Right atrium auricular region (tissue), 2 donors: ENCODE measurements at regions not wholly inside any gene's neighbourhood (a gene's known extent, or its start where the extent isn't known, plus 50 kb on each side); places are given as distances from the start of the nearest gene placed in this dataset.

Experiments used
- DNase-seq: peaks from one replicate; pipeline ENCODE4 v3.0.0-alpha.2; 2019; ENCODE audit warnings: low spot score
- H3K27ac ChIP-seq, 2 donors: fragments of 200-600 bp; sonication (generic); 1 replicate in 1 of 2; 2 replicates in 1 of 2; pipeline ENCODE4 v1.5.1; 2016 to 2019
- H3K27me3 ChIP-seq, 2 donors: fragments of 200-600 bp; sonication (generic); one replicate each; pipeline versions ENCODE4 v1.5.1 to v1.6.0; 2017 to 2019
- H3K36me3 ChIP-seq: fragments of 200-600 bp; sonication (generic); one replicate; pipeline ENCODE4 v1.5.1; 2016
- H3K4me1 ChIP-seq, 2 donors: fragments of 200-600 bp; sonication (generic); one replicate each; pipeline versions ENCODE4 v1.5.1 to v1.6.0; 2017 to 2019
- H3K4me3 ChIP-seq, 2 donors: fragments of 200-600 bp; sonication (generic); 1 replicate in 1 of 2; 2 replicates in 1 of 2; pipeline ENCODE4 v1.5.1; 2017 to 2019; ENCODE audit warnings: mild to moderate bottlenecking in 1 of 2, moderate library complexity in 1 of 2
- H3K9me3 ChIP-seq, 2 donors: fragments of 200-600 bp; sonication (generic); one replicate each; pipeline ENCODE4 v1.5.1; 2019
- TF ChIP-seq, protein P1 (sequence below), 2 donors: fragments of 200-600 bp; sonication (generic); IDR thresholded peaks; one replicate each; pipeline ENCODE4 v1.5.1; 2019; ENCODE audit warnings: antibody characterized with exemption in 2 of 2

GRCh38 chr1:68361346-68361910 is 88.3 kb downstream of the RPE65 start:
- H3K36me3 ChIP-seq = no peaks in the 10 kb centered on the region
- H3K4me1 ChIP-seq = peaks cover 0 to 12% of the 10 kb centered on the region in 2 donors
- no peak for DNase-seq
- no peak overlapping the region for H3K27ac ChIP-seq
- H3K9me3 ChIP-seq = no peaks in the 10 kb centered on the region
- no peak overlapping the region for H3K4me3 ChIP-seq
- TF ChIP-seq, protein P1, sequence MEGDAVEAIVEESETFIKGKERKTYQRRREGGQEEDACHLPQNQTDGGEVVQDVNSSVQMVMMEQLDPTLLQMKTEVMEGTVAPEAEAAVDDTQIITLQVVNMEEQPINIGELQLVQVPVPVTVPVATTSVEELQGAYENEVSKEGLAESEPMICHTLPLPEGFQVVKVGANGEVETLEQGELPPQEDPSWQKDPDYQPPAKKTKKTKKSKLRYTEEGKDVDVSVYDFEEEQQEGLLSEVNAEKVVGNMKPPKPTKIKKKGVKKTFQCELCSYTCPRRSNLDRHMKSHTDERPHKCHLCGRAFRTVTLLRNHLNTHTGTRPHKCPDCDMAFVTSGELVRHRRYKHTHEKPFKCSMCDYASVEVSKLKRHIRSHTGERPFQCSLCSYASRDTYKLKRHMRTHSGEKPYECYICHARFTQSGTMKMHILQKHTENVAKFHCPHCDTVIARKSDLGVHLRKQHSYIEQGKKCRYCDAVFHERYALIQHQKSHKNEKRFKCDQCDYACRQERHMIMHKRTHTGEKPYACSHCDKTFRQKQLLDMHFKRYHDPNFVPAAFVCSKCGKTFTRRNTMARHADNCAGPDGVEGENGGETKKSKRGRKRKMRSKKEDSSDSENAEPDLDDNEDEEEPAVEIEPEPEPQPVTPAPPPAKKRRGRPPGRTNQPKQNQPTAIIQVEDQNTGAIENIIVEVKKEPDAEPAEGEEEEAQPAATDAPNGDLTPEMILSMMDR (IDR thresholded peaks at IDR 0.05) = no peak
- no peaks in the 10 kb centered on the region for H3K27me3 ChIP-seq

- Histone ChIP-seq H3K4me3 (no peak overlapping the region), H3K27me3 (no peaks in the 10 kb centered on the region), H3K36me3 (no peaks in the 10 kb centered on the region), H3K27ac (no peak overlapping the region), H3K4me1 (peaks cover 0 to 12% of the 10 kb centered on the region in 2 donors), H3K9me3 (no peaks in the 10 kb centered on the region)
- DNase-seq = no peak
- TF ChIP-seq, protein P1 (IDR thresholded peaks at IDR 0.05) = no peak
These were observed 90.7 kb downstream of the RPE65 start for GRCh38 chr1:68359045-68359444.

- no peaks in the 10 kb centered on the region for H3K27me3 ChIP-seq
- H3K4me3 ChIP-seq = no peak overlapping the region
- H3K36me3 ChIP-seq = no peaks in the 10 kb centered on the region
- H3K27ac ChIP-seq = no peak overlapping the region
- peaks cover 0 to 12% of the 10 kb centered on the region in 2 donors for H3K4me1 ChIP-seq
- DNase-seq = no peak
- TF ChIP-seq, protein P1 (IDR thresholded peaks at IDR 0.05) = no peak
- no peaks in the 10 kb centered on the region for H3K9me3 ChIP-seq
These were observed 91.3 kb downstream of the RPE65 start for GRCh38 chr1:68358439-68358838.

DNA sequence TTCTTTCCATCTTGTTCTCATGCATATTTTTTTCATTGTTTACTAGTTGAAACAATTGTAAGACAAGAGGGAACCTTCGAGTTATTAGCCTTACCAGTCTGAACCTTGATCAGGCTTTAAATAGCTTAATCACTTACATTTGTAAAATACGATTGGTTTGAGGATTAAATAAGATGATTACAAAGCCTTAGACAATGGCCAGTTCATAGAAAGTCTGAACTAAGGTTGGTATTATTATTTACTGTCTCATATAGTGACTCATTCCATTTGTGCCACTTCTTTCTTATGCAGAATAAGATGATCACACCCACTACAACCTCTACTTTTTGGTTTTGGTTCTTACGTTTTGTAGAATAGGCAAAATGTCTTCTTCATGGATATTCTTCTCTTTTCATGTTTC is 94.1 kb downstream of the RPE65 start:
- DNase-seq = no peak
- H3K27ac ChIP-seq = no peak overlapping the region
- TF ChIP-seq, protein P1 (IDR thresholded peaks at IDR 0.05) = no peak
- H3K36me3 ChIP-seq = no peaks in the 10 kb centered on the region
- H3K27me3 ChIP-seq = no peaks in the 10 kb centered on the region
- no peaks in the 10 kb centered on the region for H3K9me3 ChIP-seq
- H3K4me3 ChIP-seq = no peak overlapping the region
- peaks cover 0 to 12% of the 10 kb centered on the region in 2 donors for H3K4me1 ChIP-seq

GRCh38 chr1:68352202-68352601 is 97.6 kb downstream of the RPE65 start:
- Histone ChIP-seq H3K9me3 (no peaks in the 10 kb centered on the region), H3K27ac (no peak overlapping the region), H3K4me3 (no peak overlapping the region), H3K27me3 (no peaks in the 10 kb centered on the region), H3K36me3 (no peaks in the 10 kb centered on the region), H3K4me1 (no peaks in the 10 kb centered on the region)
- TF ChIP-seq, protein P1 (IDR thresholded peaks at IDR 0.05) = no peak
- DNase-seq = no peak

- no peaks in the 10 kb centered on the region for H3K9me3 ChIP-seq
- TF ChIP-seq, protein P1 (IDR thresholded peaks at IDR 0.05) = no peak
- no peaks in the 10 kb centered on the region for H3K27me3 ChIP-seq
- no peaks in the 10 kb centered on the region for H3K36me3 ChIP-seq
- H3K27ac ChIP-seq = no peak overlapping the region
- H3K4me3 ChIP-seq = no peak overlapping the region
- no peaks in the 10 kb centered on the region for H3K4me1 ChIP-seq
- no peak for DNase-seq
These were observed 102.3 kb downstream of the RPE65 start for GRCh38 chr1:68347415-68347814.
